NCI-H2081 (cell line): ENCODE measurements at regions not wholly inside any gene's neighbourhood (a gene's known extent, or its start where the extent isn't known, plus 50 kb on each side); places are given as distances from the start of the nearest gene placed in this dataset.
"Not testable (repeated sequence)": the region's sequence is repeated elsewhere in the genome, so short reads cannot be mapped to it uniquely, and the experiment has no call there.

ENCODE experiments used
- DNase-seq, 2 experiments: peaks; one replicate each; lab custom pipeline; 2025; lab: John Stamatoyannopoulos, UW

DNA sequence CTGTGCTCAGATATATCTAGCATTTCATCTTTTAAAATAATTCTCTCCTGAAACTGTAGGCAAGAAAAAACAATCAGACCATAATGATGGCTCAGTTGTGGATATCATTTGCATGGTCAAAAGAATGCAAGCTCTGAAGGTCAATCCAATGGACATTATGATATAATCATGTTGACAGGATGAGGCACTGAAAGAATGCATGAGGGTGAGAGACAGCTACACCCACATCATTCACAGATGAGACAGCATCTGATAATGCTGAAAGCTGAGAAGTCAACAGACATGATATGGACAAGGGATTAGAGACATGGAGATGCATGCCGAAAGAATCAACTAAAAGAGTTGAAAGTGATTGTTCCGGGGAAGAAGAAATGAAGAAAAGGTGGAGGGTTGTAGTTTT lies 346.4 kb upstream of the CDH5 start:
- DNase-seq, result no peak

- not testable (repeated sequence) for DNase-seq
These were observed 347.0 kb upstream of the CDH5 start for GRCh38 chr16:66019502-66019901.

DNA sequence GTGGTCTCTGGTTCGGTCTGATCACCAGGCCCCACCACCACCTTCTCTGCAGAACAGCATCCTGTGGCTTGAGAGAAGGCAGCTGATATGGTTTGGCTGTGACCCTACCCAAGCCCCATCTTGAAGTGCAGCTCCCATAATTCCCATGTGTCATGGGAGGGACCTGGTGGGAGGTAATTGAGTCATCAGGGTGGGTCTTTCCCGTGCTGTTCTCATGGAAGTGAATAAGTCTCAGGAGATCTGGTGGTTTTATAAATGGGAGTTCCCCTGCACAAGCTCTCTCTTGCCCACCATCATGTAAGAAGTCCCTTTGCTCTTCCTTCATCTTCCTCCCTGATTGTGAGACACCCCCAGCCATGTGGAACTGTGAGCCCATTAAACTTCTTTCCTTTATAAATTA lies 352.3 kb upstream of the CDH5 start:
- no peak for DNase-seq

DNA sequence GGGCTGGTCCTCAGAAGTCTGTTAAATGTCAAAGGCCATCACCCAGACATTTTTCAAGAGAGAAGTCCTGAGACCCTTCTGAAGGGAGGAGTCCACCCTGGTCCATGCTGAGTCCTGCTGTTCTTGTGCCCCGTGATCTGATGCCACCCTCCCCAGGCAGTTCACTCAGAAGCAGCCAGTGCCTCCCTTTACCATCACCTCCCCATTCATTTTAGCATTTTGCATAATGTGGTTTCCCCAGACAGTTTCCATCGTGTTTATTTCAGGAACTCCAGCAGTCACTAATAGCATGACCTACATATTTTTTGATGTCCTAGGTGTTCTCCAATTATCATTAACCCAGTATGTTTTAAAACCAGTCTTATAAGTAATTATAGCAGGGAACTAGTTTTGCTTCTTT lies 353.0 kb upstream of the CDH5 start:
- DNase-seq, result no peak

- no peak for DNase-seq
These were observed 358.4 kb upstream of the CDH5 start for GRCh38 chr16:66008136-66008535.

DNA sequence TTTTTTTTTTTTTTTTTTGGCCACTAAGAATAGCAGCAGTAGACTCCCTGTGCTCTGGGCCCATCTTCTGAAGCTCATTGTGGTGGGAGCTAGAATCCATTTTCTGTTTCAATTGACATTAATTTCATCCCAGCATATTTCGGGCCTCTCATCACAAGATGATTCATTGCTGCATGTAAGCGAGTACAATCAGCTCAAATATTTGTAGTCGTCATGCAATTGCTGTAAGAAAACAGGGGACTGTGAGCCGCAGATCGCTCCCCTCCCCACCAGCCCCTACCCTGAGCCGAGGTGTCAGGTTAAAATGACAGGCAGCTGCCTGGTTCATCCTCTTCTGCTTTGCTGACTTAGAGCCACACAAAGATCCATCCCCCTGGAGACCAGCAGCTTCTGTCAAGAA lies 358.8 kb upstream of the CDH5 start:
- no peak for DNase-seq

- no peak for DNase-seq
These were observed 360.0 kb upstream of the CDH5 start for GRCh38 chr16:66006485-66006884.

DNA sequence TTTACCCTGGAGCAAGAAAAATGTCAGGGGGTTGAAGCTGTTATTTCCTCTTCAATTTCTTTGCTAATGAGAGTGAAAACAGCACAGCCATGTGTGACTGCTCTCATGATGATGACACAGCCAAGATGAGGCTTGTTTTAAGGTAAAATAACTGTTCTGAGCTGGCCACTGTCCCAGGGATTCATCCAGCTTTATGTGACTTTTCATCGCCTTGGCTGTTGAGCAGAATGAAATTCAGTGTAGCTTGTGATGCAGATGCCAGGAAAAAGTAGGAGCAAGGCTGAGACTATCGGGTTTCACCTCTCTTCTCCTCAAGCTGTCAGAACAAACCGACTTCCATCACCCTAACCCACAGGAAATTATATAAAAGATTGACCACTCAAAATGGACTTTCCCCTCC lies 361.8 kb upstream of the CDH5 start:
- no peak for DNase-seq

GRCh38 chr16:66003201-66003600 lies 363.3 kb upstream of the CDH5 start:
- no peak for DNase-seq

DNA sequence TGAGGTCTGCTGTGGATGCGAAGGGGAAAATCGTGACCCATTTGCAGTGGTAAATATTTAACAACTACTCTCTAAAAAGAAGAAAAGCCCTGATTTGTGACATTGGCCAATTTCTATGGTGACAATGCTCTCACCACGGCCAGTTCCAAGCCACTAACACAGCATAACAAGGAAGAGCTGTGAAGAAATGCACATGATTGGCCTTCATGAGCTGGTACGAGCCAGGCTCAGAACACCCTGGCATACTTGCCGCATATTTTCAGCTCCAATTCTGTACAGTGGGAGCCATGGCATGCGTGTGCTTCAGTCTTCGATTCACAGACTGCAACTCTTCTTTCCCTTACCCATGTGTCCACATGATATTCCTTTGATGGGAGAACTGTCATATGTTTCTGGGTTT lies 363.9 kb upstream of the CDH5 start:
- DNase-seq, result no peak

GRCh38 chr16:66001432-66001831 lies 365.1 kb upstream of the CDH5 start:
- no peak for DNase-seq

DNA sequence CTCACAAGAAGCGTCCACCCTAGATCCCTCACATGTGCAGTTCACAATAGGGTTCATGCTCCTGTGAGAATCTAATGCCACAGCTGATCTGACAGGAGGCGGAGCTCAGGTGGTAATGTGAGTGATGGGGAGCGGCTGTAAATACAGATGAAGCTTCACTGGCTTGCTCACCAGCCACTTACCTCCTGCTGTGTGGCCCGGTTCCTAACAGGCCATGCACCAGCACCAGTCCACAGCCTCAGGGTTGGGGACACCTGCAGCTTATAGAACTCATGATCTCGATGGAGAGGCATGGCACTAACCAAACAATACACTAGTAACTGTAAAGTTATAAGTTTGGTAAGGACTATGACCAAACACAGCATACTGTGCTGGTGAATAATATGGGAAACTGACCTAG lies 368.0 kb upstream of the CDH5 start:
- no peak for DNase-seq

DNA sequence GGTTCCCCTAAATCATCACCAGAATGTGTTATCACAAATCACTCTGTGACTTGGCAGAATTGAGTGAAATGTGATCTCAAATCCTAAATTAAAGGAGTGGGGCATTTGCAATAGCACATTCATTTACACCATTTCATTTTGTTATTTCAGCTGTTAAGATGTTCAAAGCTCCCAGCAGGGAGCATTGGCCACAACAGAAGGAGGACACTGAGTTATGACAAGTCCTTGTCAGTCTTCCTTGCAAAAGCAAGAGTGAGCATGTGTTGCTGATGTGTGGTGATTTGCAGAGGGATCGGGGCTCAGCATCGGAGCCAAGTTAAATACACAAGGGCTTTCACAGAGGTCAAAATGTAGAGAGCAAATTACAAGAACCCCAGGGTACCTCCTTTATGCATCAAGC lies 372.2 kb upstream of the CDH5 start:
- no peak for DNase-seq

- no peak for DNase-seq
These were observed 375.3 kb upstream of the CDH5 start for GRCh38 chr16:65991149-65991701.

- DNase-seq, result no peak
These were observed 376.5 kb upstream of the CDH5 start for GRCh38 chr16:65989861-65990604.

- no peak for DNase-seq
These were observed 378.4 kb upstream of the CDH5 start for GRCh38 chr16:65988024-65988595.

DNA sequence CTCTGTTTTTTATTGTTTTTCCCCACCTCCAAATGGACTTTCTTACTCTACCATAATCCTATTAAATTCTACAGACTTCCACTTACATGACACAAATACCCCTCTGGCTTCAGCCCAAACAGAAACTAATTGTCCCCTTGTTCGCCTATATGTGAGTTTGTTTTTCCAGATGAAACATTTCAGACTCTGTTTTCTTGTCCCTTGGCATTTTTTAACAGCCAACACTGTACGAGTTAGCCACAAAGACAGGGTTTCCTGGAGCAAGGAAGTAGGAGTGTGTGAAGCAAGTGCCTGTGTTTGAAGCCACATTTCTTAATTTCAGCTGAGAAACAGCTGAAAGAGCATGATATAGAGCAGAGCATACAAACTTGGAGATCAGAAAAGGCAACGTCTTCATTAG lies 382.2 kb upstream of the CDH5 start:
- DNase-seq, result no peak

- no peak for DNase-seq
These were observed 385.4 kb upstream of the CDH5 start for GRCh38 chr16:65981057-65981456.

DNA sequence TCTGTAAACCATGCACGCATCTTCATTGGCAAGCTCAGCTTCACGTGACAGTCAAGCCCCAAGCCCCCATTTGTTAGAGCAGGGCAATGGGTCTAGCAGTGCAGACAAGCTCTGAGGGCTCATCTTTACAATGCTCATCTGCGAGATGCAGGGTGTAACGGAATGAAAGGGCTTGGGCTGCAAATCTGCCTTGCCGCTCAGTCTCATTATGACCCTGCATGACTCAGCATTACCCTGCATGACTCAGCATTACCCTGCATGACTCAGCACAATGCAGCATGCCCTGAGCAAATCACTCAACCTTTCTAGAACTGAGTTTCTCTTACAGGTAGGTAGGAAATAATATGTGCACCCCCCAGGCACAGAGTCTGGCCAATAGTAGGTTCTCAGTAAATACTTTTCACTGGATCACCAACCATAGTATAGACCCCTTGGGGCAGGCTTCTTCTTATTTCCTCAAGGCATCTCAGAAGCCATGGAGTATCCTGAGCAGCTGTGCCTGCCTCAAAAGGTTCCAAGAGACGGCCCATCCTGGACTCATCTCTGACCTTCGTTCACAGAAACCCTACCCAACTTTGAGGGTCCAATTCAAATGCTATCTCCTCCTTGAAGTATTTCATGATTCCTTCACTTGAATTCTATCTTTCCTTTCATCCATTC lies 391.3 kb upstream of the CDH5 start:
- no peak for DNase-seq

DNA sequence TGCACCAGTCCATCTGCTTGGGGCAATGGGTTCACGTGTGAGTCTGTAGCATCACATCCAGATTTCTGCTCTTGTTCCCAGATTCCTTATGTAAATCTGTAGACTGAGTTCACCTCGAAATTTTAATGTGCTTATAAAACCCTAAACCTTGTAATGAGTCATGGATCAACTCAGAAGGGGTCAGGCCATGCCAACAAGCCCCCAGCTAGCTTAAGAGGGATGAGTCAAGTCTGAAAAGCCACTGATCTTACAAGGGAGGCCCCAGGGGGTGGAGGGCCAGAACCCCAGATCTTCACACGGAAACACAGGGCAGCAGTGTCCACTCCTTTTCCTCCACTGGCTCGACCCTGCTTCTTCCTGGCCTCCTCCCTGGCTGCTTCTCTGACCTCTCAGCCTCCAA lies 399.1 kb upstream of the CDH5 start:
- no peak for DNase-seq

DNA sequence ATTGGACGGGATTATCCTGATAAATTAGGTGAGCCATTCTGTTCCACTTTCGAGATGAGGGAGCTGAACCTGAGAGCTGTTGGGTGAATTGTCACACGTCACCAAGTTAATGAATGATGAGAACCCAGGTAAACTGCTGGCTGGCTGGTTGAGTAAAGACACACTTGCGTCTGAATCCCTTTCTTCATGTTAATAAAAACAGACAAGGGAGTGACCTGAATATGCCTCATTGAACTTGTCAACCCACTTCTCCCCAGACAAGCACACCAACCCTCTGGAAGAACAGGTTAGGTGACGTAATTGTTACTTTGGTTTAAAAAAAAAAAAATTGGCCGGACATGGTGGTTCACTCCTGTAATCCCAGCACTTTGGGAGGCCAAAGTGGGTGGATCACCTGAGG lies 400.9 kb upstream of the CDH5 start:
- DNase-seq, result no peak

- no peak for DNase-seq
These were observed 401.7 kb upstream of the CDH5 start for GRCh38 chr16:65964752-65965151.

- no peak for DNase-seq
These were observed 404.9 kb upstream of the CDH5 start for GRCh38 chr16:65961476-65962143.
